KMS-11 (cell line): ENCODE measurements at regions not wholly inside any gene's neighbourhood (a gene's known extent, or its start where the extent isn't known, plus 50 kb on each side); places are given as distances from the start of the nearest gene placed in this dataset.

Experiments used
- H2AFZ ChIP-seq: fragments of 200-600 bp; sonication (generic); 2 replicates; pipeline ENCODE4 v1.6.1; 2016; ENCODE audit warnings: antibody characterized with exemption, mixed run types, low read depth
- H3K27ac ChIP-seq: fragments of 200-600 bp; sonication (generic); 2 replicates; pipeline ENCODE4 v1.6.1; 2016; ENCODE audit warnings: mild to moderate bottlenecking, mixed run types
- H3K27me3 ChIP-seq: fragments of 200-600 bp; sonication (generic); 2 replicates; pipeline ENCODE4 v1.6.1; 2017; ENCODE audit warnings: mild to moderate bottlenecking, low read depth, mixed run types, moderate library complexity; ENCODE audit not compliant: insufficient read depth
- H3K36me3 ChIP-seq: fragments of 200-600 bp; sonication (generic); 2 replicates; pipeline ENCODE4 v1.6.1; 2017; ENCODE audit warnings: mild to moderate bottlenecking, mixed run types; ENCODE audit not compliant: insufficient read depth
- H3K4me1 ChIP-seq: fragments of 200-600 bp; sonication (generic); 2 replicates; pipeline ENCODE4 v1.6.1; 2016; ENCODE audit warnings: mild to moderate bottlenecking, low read depth, mixed run types; ENCODE audit not compliant: poor library complexity, severe bottlenecking
- H3K4me2 ChIP-seq: fragments of 200-600 bp; sonication (generic); 2 replicates; pipeline ENCODE4 v1.7.0; 2016; ENCODE audit warnings: mild to moderate bottlenecking, mixed run types
- H3K4me3 ChIP-seq: fragments of 200-600 bp; sonication (generic); IDR thresholded peaks from 2 replicates; pipeline ENCODE4 v1.6.1; 2017; ENCODE audit warnings: low read depth, low read length, mixed read lengths; ENCODE audit not compliant: insufficient read depth
- H3K79me2 ChIP-seq: fragments of 200-600 bp; sonication (generic); 2 replicates; pipeline ENCODE4 v1.6.1; 2016; ENCODE audit warnings: low read depth, mixed run types; ENCODE audit not compliant: insufficient read depth
- H3K9ac ChIP-seq: fragments of 200-600 bp; sonication (generic); 2 replicates; pipeline ENCODE4 v1.6.1; 2016; ENCODE audit warnings: mild to moderate bottlenecking, mixed run types
- H4K20me1 ChIP-seq: fragments of 200-600 bp; sonication (generic); 2 replicates; pipeline ENCODE4 v1.6.1; 2016; ENCODE audit warnings: mild to moderate bottlenecking, mixed run types; ENCODE audit not compliant: insufficient read depth
- CTCF ChIP-seq: fragments of 200-600 bp; sonication (generic); conservative IDR thresholded peaks from 2 replicates; pipeline ENCODE4 v1.6.1; 2017; ENCODE audit warnings: low read depth, mild to moderate bottlenecking, antibody characterized with exemption, low read length, moderate library complexity, mixed read lengths

DNA sequence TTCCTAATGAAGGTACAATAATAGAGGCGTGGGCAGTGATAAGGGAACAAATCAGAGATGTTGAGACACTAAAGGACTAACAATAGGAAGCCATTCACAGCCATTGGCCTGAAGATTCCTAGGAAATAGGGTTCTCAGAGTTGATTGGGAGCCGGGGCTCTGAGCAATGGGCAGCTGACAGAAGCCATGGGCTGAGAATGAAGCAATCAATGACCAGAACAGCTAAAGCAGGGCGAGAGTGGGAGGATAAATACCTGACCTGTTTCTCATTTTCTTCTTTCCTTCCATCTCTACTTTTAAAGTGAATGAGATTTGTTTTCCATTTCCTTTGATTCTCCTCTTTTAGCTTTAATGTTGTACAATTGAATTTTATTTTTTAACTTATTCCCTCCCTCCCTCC is 774.7 kb upstream of the ADGRL4 start:
- no peaks in the 10 kb centered on the region for H4K20me1 ChIP-seq
- no peak overlapping the region for H3K27ac ChIP-seq
- no peak overlapping the region for H3K9ac ChIP-seq
- peaks cover 9% of the 10 kb centered on the region for H3K4me1 ChIP-seq
- no peak overlapping the region for H2AFZ ChIP-seq
- no peak overlapping the region for H3K4me2 ChIP-seq
- no peaks in the 10 kb centered on the region for H3K36me3 ChIP-seq
- no peak overlapping the region for H3K4me3 ChIP-seq
- no peaks in the 10 kb centered on the region for H3K79me2 ChIP-seq
- TF ChIP-seq CTCF: no peak
- H3K27me3 ChIP-seq: no peaks in the 10 kb centered on the region

- H3K36me3 ChIP-seq: no peaks in the 10 kb centered on the region
- H3K27ac ChIP-seq: no peak overlapping the region
- H3K4me2 ChIP-seq: no peak overlapping the region
These were observed 771.1 kb upstream of the ADGRL4 start for GRCh38 chr1:79777481-79778219.

GRCh38 chr1:79775402-79775801 is 768.9 kb upstream of the ADGRL4 start:
- Histone ChIP-seq H3K79me2 (no peaks in the 10 kb centered on the region), H3K4me1 (peaks cover 9% of the 10 kb centered on the region), H3K27me3 (no peaks in the 10 kb centered on the region), H3K36me3 (no peaks in the 10 kb centered on the region), H3K4me2 (no peak overlapping the region), H3K9ac (no peak overlapping the region), H3K4me3 (no peak overlapping the region), H2AFZ (no peak overlapping the region), H4K20me1 (no peaks in the 10 kb centered on the region), H3K27ac (no peak overlapping the region)
- no peak for TF ChIP-seq CTCF

More at GRCh38 chr1:79777481-79778219, 771.1 kb upstream of the ADGRL4 start:
- H3K79me2 ChIP-seq: no peaks in the 10 kb centered on the region
- TF ChIP-seq CTCF: no peak
- H3K4me1 ChIP-seq: peaks cover 9% of the 10 kb centered on the region
- H3K4me3 ChIP-seq: no peak overlapping the region
- no peak overlapping the region for H3K9ac ChIP-seq
- H4K20me1 ChIP-seq: no peaks in the 10 kb centered on the region
- no peaks in the 10 kb centered on the region for H3K27me3 ChIP-seq
- no peak overlapping the region for H2AFZ ChIP-seq

- no peak for TF ChIP-seq CTCF
- Histone ChIP-seq H3K27ac (no peak overlapping the region), H3K79me2 (no peaks in the 10 kb centered on the region), H3K9ac (no peak overlapping the region), H3K4me1 (peaks cover 9% of the 10 kb centered on the region), H2AFZ (no peak overlapping the region), H3K4me2 (no peak overlapping the region), H3K36me3 (no peaks in the 10 kb centered on the region), H3K4me3 (no peak overlapping the region), H3K27me3 (no peaks in the 10 kb centered on the region), H4K20me1 (no peaks in the 10 kb centered on the region)
These were observed 766.9 kb upstream of the ADGRL4 start for GRCh38 chr1:79773385-79773784.
